HG03159 (cell line): ENCODE measurements at regions not wholly inside any gene's neighbourhood (a gene's known extent, or its start where the extent isn't known, plus 50 kb on each side); places are given as distances from the start of the nearest gene placed in this dataset.

ENCODE experiments used
- ATAC-seq: cut with Tn5 transposase; IDR thresholded peaks from one replicate; pipeline ENCODE4 v1.9.1; 2021; ENCODE audit warnings: mild to moderate bottlenecking, moderate library complexity; ENCODE audit not compliant: unreplicated experiment

- ATAC-seq: no peak
Measured at GRCh38 chr13:58869566-58869965, 1238.0 kb downstream of the PCDH17 start.

- no peak for ATAC-seq
Measured at GRCh38 chr13:58876473-58876872, 1244.9 kb downstream of the PCDH17 start.

- no peak for ATAC-seq
Measured at GRCh38 chr13:58879114-58879513, 1247.6 kb downstream of the PCDH17 start.

GRCh38 chr13:58882516-58882915 lies 1251.0 kb downstream of the PCDH17 start:
- no peak for ATAC-seq

- no peak for ATAC-seq
Measured at GRCh38 chr13:58883405-58883804, 1251.9 kb downstream of the PCDH17 start.

- ATAC-seq: no peak
Measured at GRCh38 chr13:58884353-58885209, 1253.0 kb downstream of the PCDH17 start.

- no peak for ATAC-seq
Measured at GRCh38 chr13:58889474-58889873, 1257.9 kb downstream of the PCDH17 start.

GRCh38 chr13:58893396-58893795 lies 1261.9 kb downstream of the PCDH17 start:
- ATAC-seq: no peak

GRCh38 chr13:58906329-58907007 lies 1257.3 kb downstream of the DIAPH3 start:
- ATAC-seq: no peak

- no peak for ATAC-seq
Measured at GRCh38 chr13:58907347-58907746, 1256.4 kb downstream of the DIAPH3 start.

- peak; percentile 60 for ATAC-seq
Measured at GRCh38 chr13:58908019-58908679, 1255.6 kb downstream of the DIAPH3 start.

- ATAC-seq: no peak
Measured at GRCh38 chr13:58919551-58919950, 1244.2 kb downstream of the DIAPH3 start.

GRCh38 chr13:58921129-58921528 lies 1242.6 kb downstream of the DIAPH3 start:
- no peak for ATAC-seq

- ATAC-seq: no peak
Measured at GRCh38 chr13:58926858-58927257, 1236.9 kb downstream of the DIAPH3 start.

- ATAC-seq: no peak
Measured at GRCh38 chr13:58933475-58933874, 1230.3 kb downstream of the DIAPH3 start.

- ATAC-seq: no peak
Measured at GRCh38 chr13:58935689-58936088, 1228.0 kb downstream of the DIAPH3 start.

- ATAC-seq: no peak
Measured at GRCh38 chr13:58946274-58946673, 1217.5 kb downstream of the DIAPH3 start.

GRCh38 chr13:58949646-58950045 lies 1214.1 kb downstream of the DIAPH3 start:
- no peak for ATAC-seq

GRCh38 chr13:58950911-58951310 lies 1212.8 kb downstream of the DIAPH3 start:
- ATAC-seq: no peak

- ATAC-seq: peak; percentile 86
Measured at GRCh38 chr13:58953638-58954037, 1210.1 kb downstream of the DIAPH3 start.

- ATAC-seq: peak; percentile 50
Measured at GRCh38 chr13:58955546-58956385, 1208.0 kb downstream of the DIAPH3 start.
